T-helper 1 cell (primary cell): ENCODE measurements at regions not wholly inside any gene's neighbourhood (a gene's known extent, or its start where the extent isn't known, plus 50 kb on each side); places are given as distances from the start of the nearest gene placed in this dataset.
"Not testable (repeated sequence)": the region's sequence is repeated elsewhere in the genome, so short reads cannot be mapped to it uniquely, and the experiment has no call there.

Experiments
- DNase-seq, 5 donors: peaks; one replicate each; pipeline ENCODE4 v3.0.0-alpha.2; 2012 to 2020

DNA sequence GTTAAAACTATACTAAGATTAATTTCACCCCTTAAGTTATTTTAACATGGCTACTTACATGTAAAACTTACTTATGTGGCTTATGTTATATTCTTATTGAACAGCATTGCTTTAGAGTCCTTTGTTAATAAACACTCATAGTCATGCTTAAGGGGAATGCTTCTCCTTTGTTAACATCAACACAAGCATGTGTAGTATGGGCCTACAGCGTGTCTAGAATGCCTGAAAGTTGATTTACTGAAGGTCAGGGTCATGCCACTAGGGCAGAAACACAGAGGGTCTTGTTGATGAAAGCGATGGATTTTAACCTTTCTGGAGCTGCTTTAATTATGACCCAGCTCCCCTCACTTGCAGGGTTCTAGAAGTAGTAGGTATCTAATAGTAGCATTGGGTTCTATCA, 159.8 kb upstream of the DLX2 start:
- DNase-seq, result no peak

DNA sequence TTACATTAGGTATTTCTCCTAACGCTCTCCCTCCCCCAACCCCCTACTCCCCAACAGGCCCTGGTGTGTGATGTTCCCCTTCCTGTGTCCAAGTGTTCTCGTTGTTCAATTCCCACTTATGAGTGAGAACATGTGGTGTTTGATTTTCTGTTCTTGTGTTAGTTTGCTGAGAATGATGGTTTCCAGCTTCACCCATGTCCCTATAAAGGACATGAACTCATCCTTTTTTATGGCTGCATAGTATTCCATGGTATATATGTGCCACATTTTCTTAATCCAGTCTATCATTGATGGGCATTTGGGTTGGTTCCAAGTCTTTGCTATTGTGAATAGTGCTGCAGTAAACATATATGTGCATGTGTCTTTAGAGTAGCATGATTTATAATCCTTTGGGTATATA, 162.1 kb upstream of the DLX2 start:
- not testable (repeated sequence) for DNase-seq

DNA sequence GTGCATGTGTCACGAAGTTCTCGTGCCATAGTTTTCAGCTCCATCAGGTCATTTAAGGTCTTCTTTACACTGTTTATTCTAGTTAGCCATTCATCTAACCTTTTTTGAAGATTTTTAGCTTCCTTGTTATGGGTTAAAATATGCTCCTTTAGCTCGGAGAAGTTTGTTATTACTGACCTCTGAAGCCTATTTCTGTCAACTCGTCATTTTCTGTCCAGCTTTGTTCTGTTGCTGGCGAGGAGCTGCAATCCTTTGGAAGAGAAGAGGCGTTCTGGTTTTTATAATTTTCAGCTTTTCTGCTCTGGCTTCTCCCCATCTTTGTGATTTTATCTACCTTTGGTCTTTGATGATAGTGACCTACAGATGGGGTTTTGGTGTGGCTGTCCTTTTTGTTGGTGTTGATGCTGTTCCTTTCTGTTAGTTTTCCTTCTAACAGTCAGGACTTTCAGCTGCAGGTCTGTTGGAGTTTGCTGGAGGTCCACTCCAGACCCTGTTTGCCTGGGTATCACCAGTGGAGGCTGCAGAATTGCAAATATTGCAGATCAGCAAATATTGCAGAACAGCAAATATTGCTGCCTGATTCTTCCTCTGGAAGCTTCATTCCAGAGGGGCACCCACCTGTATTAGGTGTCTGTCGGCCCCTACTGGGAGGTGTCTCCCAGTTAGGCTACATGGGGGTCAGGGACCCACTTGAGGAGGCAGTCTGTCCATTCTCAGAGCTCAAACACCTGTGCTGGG, 157.7 kb upstream of the ITGA6 start:
- DNase-seq, result not testable (repeated sequence)

DNA sequence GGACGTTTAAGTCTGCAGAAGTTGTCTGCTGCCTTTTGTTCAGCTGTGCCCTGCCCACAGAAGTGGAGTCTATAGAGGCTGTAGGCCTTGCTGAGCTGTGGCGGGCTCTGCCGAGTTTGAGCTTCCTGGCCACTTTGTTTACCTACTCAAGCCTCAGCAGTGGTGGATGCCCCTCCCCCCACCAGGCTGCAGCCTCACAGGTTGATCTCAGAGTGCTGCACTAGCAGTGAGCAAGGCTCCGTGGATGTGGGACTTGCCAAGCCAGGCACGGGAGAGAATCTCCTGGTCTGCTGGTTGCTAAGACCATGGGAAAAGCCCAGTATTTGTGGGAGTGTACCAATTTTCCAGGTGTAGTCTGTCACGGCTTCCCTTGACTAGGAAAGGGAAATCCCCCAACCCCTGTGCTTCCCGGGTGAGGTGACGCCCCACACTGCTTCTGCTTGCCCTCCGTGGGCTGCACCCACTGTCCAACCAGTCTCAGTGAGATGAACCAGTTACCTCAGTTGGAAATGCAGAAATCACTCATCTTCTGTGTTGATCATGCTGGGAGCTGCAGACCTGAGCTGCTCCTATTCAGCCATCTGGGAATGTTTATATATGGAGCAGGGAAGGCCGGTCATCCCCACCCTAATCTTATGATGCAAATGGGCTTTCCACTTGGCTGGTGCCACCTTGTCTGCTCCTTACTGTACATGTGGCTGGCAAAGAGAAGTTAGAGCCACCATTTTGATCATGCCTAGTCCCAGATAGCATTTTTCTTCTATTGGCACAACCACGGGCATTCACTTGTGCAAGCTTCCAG, 156.9 kb upstream of the ITGA6 start:
- DNase-seq, result peak in 1 of 5 donors; percentile 62

DNA sequence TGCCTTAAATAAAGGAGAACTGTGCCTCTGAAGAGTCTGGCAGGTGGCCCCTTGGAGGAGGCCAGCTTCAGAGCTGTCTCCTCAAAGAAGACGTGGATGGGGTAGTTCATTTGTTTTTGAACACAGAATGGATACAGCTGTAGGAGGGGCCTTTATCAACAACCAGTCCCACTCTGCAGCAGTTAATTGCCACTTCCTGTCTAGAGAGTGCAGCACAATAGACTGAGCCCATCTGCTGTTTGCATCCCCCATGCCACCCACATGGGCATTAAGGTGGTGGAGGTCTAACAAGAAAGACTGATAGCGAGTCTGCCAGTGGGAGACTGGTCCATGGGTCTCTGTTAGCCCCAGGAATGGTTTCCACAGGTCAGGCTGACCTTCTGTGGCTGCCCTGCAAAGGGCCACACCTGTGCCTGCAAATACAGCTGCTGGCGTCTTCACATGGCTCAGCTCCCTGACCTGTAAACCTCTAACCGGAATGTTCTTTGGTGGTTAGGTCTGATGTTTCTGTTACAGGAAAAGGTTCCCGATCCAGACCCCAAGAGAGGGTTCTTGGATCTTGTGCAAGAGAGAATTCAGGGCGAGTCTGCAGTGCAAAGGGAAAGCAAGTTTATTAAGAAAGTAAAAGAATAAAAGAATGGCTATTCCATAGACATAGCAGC, 153.3 kb upstream of the ITGA6 start:
- no peak for DNase-seq

DNA sequence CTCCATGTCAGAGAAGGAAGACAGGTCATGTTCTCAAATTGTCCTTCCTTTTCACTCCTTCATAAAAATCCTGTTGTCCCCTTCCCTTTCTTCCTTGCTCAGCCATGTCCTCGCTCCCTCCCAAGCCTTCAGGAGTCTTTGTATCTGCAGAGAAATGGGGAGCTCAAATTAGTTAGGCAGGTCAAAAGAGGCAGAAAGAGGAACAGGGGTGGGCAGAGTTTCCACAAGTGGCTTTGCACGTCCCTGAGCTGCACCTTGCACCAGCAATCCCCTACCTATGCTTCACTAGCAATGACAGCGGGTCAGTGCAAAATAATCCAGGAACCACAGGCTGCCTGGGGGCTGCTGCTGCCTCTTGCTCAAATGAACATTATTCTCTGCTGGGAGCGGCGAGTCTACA, 152.1 kb upstream of the ITGA6 start:
- no peak for DNase-seq

DNA sequence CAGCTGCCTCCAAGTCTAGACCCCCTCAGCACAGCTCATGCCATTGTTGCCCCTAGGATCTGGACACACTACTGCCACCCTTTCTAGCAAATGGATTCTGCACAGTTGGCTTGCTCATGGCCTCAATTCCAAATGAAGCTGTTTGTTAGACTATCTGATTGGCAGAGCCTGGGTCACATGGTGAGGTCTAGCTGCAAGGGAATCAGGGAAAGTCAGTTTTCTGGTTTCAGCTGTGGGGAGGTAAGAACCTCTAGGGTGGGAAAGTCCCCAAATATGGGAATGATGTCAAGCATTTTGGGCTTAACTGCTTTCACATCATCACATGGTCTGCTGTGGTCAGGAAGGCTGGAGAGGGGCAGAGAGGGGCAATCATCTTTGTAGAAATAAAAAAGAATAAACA, 150.4 kb upstream of the ITGA6 start:
- DNase-seq, result no peak

DNA sequence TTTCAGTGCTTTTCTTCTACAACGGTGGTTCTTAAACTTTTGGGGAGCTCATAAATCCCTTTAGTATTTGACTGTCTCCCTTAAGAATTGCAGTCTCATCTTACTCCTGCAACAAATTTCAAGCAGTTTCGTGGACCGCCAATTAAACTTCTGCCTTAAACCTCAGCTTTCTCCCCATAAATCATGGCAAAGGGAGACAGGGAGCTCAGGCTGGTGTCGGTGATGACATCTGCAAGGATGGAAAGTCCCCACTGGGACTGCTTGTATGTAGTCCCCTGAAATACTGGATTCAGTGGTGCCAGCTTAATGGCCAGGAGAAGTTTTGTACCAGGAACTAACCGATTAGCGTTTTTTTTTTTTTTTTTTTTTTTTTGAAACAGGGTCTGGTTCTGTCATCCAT, 148.7 kb upstream of the ITGA6 start:
- no peak for DNase-seq

DNA sequence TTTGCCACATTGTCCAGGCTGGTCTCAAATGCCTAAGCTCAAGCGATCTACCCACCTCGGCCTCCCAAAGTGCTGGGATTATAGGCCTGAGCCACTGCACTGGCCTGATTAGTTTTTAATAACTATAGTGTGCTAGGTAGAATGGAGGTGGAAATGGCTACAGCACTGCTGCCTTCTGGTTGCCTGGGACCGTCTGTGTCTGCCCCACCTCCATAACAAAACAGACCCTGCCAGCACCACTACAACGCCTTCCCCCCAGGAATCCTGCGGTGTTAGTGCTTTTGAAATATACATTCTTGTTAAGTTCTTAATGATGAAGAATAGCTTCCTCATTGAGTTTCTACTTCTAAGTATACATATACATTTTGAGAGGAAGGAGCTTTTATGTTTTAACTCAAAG, 148.2 kb upstream of the ITGA6 start:
- DNase-seq, result no peak

DNA sequence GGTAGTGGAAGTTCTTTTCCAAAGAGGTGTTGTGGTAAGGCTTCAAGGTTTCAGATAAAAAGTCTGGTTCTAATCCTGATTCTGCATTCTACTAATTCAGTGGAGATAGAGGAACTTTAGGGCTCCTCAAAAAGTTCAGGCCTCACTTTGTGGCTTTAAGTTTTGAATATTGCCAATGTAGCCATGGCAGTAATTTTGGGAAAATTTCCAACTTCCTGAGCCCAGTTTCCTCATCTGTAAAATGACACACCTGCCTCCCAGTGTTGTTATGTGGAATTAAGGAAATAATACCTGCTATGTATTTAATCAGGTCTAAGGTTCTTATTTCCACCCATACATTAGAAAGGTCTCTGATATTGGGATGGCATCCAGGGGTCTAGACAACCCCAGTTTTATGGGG, 147.6 kb upstream of the ITGA6 start:
- no peak for DNase-seq

DNA sequence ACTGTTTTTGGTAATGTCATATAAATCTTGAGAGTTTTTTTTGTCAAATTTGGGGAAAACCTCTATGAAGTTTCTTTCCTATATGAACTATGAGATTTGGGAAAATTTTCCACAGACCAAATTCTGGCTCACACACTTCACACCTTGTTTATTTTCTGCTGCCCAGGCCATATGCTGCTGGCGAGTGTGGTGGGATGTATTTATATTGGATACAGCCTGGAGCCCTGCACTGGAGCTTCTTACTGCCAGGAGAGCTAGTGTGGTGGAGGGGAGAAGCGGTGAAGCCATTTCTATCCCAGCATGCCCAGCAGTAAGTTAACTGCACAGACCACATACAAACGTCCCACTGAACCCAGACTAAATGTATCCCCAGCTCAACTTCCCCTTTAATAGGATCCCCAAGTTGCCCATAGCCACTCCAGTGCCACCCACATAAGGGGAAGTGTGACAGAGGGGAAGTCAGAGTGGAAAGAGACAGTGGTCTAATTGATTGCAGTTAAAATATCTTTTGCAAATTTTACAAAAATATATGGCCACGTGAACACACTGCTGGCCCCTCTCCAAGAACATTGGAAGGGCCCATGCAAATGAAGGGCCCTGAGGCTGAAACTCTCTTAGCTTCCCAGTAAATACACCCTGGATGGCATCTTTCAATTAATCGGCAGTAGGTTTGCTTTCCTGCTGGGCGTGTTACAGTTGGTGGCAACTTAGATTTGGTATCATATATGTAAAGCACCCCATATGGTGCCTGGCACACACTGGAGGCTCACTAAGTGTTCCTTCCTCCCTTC, 146.6 kb upstream of the ITGA6 start:
- DNase-seq, result no peak

DNA sequence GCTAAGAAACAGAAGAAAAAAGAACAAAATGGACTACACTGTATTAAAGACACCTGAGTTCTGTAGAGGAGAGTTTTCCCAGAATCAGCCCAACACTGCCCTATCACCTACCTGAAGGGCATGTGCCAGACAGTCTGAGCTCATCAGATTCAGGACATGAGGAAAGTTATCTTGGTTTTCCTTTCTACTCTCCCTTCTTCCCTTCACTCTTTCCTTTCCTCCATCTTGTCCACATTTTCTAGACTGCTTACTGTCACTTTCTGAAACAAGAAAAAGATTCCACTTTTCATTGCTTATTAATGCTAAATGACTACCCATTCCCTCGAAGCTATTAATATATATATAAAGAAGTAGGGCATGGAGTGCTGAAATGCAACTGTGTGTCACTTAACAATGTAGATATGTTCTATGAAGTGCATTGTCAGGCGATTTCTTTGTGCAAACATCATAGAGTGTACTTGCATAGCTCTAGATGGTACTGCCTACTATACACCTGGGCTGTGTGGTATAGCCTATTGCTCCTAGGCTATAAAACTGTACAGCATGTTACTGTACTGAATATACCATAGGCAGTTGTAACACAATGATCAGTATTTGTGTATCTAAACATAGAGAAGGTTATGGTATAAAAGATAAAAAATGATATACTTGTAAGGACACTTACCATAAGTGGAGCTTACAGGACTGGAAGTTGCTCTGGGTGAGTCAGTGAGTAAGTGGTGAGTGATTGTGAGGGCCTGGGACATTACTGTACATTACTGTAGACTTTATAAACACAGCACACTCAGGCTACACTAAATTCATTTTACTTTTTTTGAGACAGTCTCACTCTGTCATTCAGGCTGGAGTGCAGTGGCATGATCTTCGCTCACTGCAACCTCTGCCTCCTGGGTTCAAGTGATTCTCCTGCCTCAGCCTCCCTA, 145.5 kb upstream of the ITGA6 start:
- DNase-seq, result no peak

DNA sequence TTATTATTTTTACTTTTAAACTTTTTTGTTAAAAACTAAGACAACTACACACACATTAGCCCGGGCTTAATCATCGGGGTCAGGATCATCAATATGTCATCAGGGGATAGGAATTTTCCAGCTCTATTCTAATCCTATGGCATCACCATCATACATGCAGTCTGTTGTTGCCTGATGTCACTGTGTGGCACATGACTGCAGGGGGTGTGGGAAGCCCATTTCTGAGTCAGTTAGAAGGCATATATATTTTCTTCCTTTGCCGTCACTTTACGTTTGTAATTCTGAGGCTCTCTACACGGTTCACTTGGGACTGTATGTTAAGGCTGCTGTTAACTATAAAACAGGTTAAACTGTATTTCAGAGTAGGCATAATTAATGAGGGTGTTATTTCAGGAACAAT, 144.4 kb upstream of the ITGA6 start:
- no peak for DNase-seq

DNA sequence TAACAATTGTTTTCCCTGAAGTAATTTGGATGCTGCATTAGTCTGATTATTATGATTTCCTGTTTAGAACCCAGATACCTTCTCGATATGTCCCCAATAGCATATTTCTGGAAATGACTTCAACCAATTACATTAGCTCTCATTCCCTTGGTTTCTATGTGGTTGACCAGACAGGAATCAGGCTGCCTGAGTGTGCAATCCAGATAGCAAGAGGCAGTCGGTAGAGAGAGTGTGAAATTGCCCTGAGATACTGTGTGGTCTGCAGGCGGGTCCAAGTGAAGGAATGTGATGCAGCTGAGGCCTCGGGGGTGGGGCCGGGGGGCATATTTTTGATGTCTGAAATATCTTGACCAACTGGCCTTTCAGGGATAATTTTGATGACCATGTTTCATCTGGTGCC, 143.9 kb upstream of the ITGA6 start:
- DNase-seq, result no peak

DNA sequence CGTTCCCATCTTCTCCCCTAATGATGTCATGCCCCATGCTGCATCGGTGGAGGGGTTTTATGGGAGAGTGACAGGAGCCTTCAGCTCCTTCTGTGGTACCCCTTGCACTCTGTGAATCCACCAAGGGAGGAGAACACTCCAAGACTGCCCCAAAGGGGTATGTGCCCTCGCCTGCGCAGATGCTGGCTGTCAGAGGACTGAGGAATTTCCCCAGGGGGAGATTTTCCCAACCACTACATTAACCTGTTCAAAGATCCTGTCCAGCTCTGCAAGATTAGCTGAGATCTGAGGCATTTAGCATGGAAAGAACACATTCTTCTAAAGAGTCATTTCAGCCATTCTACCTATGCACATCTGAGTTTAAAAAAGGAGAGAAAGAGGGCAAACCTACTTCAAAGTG, 143.2 kb upstream of the ITGA6 start:
- no peak for DNase-seq

DNA sequence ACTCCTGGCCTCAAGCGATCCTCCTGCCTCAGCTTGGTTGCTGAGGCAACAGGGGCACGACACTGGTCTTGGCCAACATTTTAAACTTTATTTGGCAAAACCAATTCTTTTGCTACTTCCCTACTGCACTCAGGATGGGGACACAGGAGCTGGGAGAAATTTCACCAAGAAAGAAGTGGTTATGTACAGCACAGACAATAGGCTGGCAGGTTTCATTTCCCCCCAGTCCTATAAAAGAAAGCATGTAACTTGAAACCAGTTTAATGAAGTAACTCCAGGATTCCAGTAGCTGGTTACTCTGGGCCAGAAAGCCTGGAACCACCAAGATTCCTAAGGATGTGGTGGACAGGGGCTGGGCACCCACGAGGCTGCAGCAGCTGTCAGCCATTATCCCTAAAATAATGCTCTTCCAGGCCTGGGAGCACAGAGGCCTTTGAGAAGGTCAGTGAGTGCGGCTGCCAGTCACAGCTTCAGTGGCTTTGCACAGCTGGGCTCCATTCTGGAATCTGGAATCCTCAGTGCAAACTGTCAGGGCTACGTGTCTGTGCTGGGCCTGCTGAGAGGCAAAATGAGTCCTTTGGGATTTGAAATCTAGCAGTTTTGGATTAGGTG, 142.3 kb upstream of the ITGA6 start:
- DNase-seq, result no peak

DNA sequence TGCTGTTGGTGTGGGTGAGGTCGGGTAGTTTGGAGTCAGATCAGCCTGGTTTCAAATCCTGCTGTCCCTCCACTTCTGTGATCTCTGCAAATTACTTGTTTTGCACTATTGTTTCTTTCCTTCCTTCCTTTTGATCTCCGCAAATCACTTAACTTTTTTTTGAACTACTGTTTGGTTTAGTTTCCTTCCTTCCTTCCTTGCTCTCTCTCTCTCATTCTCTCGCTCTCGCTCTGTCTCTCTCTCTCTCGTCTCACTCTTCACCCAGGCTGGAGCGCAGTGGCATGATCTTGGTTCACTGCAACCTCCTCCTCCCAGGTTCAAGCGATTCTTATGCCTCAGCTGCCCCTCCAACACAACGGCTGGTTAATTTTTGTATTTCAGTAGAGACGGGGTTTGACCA, 141.6 kb upstream of the ITGA6 start:
- DNase-seq, result peak in 1 of 5 donors; percentile 12

DNA sequence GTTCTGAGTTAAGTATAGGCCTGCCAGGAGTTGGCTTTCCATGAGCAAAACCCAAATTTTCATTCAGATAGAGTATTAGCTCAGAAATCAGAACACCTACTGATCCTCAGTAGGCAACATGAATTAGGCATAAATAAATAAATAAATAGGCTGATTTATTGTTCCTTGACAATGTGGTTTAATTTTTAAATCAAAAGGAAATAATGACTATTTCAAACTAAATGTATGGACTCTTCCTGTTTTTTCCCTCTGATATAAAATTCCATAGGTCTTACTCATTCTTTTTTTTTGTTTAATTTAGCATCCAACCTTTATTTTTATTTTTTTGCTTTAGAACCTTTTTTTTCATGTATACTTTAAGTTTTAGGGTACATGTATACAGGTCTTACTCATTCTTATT, 140.2 kb upstream of the ITGA6 start:
- DNase-seq, result no peak

DNA sequence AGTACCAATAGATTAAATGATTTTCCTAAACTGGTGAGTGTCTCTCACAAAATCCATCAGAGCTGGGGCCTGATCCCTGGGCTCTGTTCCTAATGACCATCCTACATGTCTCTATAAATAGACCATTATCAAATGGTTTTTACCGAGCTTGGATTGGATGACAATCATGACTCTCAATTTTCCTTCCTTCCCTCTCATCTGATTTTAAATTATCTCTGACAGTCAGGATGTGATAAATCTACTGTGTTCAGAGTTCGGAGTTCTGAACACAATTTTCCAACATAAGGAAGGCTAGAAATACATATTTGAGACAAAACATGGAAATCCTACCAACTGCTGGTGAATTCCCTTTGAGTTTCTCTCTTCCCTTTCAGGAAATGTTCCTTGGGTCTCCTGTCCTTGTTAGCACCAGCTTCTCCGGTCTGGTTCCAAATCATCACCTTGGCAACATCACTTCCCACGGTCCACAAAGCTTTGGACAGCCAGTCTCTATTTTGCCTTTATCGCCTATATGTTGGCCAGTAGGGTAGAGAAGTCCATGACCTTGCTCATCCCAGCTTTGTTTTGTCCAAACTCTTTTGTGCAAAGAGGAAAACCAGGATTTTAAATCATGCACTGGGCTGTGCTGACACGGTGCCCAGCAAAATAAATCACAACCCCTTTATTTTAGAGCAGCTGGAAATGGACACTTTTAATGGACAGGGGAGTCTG, 139.6 kb upstream of the ITGA6 start:
- no peak for DNase-seq

DNA sequence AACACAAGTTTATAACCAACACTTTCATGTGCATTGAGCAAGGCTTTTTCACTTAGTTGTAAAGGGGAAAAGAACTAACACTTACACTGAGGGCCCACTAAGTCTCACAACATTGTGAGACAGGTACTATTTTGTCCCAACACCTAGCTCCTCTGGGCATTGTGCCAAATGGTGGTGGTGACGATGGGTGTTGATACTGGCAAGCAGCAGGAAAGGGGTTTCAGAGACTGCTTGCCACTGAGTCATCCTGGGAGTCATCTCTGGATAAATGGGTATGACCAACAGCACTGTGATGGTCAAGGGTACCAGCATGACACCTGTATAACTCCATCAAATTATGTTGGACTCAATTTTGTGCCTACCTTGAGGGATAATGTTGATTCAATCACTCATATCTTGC, 138.8 kb upstream of the ITGA6 start:
- DNase-seq, result peak in 3 of 5 donors; percentile 6 to 23 (median 22)

DNA sequence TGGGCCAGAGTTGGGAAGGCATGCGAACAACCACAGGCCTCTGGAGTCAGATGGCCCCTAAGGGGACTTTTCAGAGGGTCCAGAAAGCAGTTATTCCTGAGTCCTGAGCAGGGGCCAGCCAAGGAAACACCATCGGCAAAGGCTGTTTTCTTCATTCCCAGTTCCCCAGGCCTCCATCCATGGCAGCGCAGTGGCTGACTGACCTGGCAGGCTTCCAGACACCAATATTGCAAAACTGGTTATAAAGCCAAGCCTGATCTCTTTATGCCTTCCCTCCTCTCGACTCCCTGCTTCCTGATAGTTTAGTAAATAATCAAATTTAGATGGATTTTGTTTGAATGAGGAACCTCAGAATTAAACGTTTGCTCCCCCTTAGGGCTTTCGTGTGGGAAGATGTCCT, 133.4 kb upstream of the ITGA6 start:
- no peak for DNase-seq
